ENCODE measurements at regions not wholly inside any gene's neighbourhood (a gene's known extent, or its start where the extent isn't known, plus 50 kb on each side); places are given as distances from the start of the nearest gene placed in this dataset.
"Not testable (repeated sequence)": the region's sequence is repeated elsewhere in the genome, so short reads cannot be mapped to it uniquely, and the experiment has no call there.

GRCh38 chr17:64785011-64785421, 122.9 kb upstream of the SMURF2 start:
- DNase-seq (ENCODE audit: low read depth in 1 of 2, low spot score in 1 of 2), result no peak

DNA sequence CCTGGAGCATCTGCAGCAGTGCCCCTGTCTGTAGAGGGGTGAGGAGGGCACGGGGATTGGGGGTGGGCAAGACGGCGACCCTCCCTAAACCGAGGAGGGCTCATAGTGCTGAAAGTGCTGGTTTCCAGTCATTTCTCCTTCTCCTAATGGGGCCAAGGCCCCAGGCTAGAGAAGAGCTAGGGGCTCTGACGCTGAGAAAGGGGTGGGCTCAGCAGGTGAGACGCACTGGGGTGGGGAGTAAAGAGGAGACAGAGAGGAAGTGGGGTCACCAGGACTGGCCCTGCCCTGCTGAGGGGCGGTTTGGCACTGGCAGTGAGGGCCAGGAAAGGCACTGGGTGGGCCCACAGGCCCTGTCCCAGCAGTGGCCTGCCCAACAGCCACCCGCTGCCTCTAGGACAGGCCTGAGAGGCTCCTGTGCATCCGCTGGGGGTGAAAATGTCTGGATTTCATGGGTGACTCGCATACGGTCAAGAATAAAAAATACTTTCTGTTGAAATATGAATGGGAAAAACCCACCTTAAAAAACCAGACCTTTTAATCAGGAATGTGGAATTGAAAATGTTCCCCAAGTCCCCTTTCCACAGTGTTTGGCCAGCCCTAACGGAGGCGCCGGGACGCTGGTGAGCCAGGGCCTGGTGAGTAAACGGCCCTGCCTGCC, 122.4 kb upstream of the SMURF2 start:
- DNase-seq (ENCODE audit: low read depth in 1 of 2, low spot score in 1 of 2), result no peak

DNA sequence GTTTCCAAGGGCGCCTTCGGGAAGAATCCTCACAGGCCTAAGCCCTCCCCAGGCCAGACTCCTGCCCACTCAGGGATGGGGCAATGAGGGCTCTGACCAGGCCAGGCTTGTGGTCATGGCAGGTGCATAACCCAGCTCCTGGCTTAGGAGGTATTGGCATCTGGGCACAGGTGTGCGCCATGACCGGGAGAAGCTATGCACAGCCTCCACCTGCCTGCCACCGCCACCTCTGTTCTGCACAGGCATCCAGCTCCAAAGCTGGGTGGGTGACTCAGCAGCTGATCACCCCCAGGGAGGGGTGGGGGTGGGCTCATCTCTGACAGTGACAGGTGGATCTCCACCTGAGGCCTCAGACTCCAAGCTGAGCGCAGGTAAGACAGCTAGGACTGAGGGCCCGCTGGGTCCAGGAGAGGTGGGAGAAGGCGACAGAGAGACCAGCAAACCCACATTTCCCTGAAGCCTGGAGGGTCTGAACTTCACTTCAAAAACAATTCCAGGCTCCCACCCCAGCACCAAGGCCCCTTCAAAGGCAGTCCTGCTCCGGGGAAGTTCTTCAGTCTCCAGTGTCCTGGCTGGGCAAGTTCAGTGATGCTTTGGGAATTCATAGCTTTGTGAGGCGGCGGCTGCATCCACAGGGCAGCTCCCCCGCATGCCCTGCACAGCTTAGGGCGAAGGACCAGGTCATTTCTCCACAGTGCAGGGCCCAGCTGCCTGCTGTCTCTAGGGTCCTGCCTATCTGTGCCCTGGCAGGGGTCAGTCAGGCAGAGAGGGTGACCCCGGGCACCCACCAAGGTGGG, 121.6 kb upstream of the SMURF2 start:
- DNase-seq (ENCODE audit: low read depth in 1 of 2, low spot score in 1 of 2), result no peak

GRCh38 chr17:64783031-64783461, 120.9 kb upstream of the SMURF2 start:
- DNase-seq (ENCODE audit: low read depth in 1 of 2, low spot score in 1 of 2), result no peak

- no peak for DNase-seq (ENCODE audit: low read depth in 1 of 2, low spot score in 1 of 2)
Observed at GRCh38 chr17:64781810-64782555, 119.9 kb upstream of the SMURF2 start.

GRCh38 chr17:64781014-64781756, 119.1 kb upstream of the SMURF2 start:
- no peak for DNase-seq (ENCODE audit: low read depth in 1 of 2, low spot score in 1 of 2)

- DNase-seq (ENCODE audit: low read depth in 1 of 2, low spot score in 1 of 2), result peak; percentile 52 to 55
Observed at GRCh38 chr17:64780096-64781013, 118.2 kb upstream of the SMURF2 start.

DNA sequence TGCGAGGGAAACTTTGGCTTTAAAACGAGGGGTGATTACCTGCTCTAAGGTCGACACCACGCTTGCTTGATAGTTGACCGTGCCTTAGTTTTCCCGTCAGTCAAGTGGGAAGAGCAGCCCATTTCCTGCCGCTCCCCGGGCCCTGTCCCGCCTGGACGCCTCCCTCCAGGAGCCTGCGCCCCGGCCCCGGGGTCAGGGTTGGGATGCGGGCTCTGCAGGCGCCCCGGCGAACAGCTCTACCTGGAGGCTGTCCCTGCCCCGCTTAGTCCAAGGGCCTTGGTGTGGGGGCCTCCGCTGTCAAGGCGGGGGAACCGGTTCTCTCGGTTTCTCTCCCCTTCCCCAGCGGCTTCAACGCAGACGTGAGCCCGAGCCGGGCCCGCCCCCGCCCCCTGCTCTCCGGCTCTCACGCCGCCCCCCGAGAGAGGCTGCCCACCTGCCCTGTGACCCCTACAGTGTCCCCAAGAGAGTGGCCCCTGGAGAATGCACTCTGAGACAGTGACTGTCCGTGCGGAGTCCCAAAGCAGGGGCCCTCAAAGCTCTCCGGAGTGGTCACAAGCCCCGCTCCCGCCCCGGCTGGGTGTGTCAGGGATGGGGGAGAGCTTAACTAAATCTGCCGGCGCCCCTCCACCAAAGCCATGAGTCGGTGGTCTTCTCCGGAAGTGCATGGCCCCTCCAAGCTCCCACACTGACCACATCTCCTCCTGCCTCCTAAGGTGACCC, 117.4 kb upstream of the SMURF2 start:
- DNase-seq (ENCODE audit: low read depth in 1 of 2, low spot score in 1 of 2), result no peak

GRCh38 chr17:64779098-64779375, 116.9 kb upstream of the SMURF2 start:
- not testable (repeated sequence) for DNase-seq (ENCODE audit: low read depth in 1 of 2, low spot score in 1 of 2)

GRCh38 chr17:64778240-64779097, 116.4 kb upstream of the SMURF2 start:
- no peak for DNase-seq (ENCODE audit: low read depth in 1 of 2, low spot score in 1 of 2)

DNA sequence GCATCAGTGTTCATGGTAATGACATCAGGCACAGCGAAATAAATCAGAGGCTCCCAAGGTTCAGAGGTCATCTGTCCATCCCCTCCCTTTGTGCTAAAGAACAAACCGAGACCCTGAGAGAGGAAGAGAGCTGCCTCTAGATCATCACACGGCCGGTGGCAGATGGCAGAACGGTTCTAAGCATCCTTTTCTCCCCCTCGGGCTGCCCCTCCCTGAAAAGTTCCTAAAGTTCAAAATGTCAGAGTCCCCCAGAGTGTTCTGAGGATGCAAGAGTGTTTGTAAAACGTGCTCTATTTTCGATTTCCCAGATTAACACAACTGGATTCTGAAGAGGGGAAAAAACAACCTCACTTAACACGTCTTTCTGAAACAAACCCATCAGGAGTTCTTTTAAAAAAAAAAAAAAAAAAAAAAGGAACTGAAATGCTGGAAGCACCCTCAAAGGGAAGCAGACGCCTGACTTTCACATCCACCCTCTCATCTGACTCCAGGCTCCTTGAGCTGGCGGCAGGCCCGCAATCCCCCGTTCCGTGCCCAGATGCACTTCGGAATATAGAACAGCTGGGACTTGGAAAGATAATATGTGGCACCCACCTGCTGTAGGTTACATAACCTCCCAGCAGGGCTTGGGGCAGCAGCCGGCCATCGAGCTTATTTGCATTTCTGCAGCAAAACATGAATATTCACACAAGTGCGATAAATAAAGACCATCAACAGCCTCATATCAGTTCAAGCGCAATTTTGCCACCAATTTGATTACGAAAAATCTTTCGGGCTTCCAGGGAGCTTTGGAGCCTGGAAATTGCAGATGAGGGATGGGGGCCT, 115.5 kb upstream of the SMURF2 start:
- no peak for DNase-seq (ENCODE audit: low read depth in 1 of 2, low spot score in 1 of 2)

GRCh38 chr17:64776720-64777414, 114.8 kb upstream of the SMURF2 start:
- peak; percentile 46 to 53 for DNase-seq (ENCODE audit: low read depth in 1 of 2, low spot score in 1 of 2)

DNA sequence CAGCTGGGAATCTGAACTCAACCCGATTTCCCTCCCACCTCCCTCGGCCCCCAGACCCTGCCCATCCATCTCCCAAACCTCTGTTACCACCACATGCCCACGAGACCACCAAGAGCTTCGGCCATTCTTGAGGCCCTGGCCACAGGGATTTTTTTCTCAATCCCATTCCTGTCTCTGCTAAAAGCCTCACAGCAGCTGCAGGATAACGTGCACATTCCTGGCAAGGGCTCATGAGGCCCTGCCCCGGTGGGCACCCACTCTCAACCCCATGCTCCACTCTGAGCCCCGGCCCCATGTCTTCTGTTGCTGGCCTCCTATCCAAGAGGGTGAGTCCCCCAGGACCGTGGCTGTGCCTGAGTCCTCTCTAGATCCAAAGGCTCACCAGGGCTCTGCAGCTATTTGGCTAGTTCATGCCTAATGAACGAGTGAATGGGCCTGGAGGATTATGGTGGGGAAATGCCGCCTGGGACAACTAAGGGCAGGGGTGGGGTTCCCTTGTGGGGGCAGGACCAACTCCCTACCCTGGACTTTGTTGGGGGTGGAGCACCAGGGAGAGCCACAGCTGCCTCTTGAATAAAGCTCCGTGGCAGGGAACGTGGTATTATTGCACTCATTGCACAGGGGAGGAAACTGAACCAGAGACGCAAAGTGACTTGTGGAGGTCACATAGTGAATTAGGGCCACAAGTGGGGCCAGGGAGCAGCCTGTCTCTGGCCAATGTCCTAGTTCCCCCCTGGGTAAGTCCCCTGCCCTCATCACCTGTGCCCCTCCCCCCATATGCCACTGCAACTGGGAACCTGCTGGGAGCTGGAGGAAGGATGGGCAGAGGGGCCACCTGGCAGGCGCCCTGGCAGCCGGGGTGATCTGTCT, 113.8 kb upstream of the SMURF2 start:
- DNase-seq (ENCODE audit: low read depth in 1 of 2, low spot score in 1 of 2), result no peak

DNA sequence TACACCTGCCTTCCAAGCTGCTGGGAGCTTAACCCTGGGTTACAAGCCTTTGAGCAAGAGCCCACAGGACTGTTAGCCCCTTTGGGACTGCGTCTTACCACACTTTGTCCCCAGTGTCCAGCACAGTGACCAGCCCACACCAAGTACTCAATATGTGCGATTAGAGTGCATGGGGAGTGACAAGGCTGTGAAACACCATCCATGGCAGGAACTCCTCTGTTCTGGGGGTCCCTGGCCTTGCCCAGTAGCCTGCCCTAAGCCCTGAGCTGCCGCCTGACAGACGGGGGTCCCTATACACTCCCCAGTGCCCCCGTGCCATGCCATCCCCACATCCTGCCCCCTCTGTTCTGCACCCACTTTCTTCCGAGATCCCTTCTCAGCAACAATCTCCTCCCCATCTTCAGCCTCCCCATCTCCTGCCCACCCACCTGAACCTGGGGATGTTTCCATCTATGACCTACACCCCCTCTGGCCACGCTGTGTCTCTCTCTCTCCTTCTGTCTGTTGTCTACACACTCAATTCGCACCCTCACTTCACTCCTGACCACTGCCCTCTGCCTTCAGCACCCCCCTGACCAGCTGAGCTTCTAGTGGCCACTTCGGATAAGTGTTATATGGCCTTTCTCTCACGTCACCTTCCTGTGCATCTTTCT, 112.9 kb upstream of the SMURF2 start:
- DNase-seq (ENCODE audit: low read depth in 1 of 2, low spot score in 1 of 2), result no peak

- no peak for DNase-seq (ENCODE audit: low read depth in 1 of 2, low spot score in 1 of 2)
Observed at GRCh38 chr17:64773836-64774761, 112.0 kb upstream of the SMURF2 start.
